SU-DHL-6 (cell line): ENCODE measurements at regions not wholly inside any gene's neighbourhood (a gene's known extent, or its start where the extent isn't known, plus 50 kb on each side); places are given as distances from the start of the nearest gene placed in this dataset.

Experiments
- H2AFZ ChIP-seq: fragments of 200-600 bp; sonication (generic); 2 replicates; pipeline ENCODE4 v1.6.1; 2014; ENCODE audit warnings: low read depth, mild to moderate bottlenecking, moderate library complexity, mixed read lengths, antibody characterized with exemption, low read length; ENCODE audit not compliant: severe bottlenecking
- H3F3A ChIP-seq: fragments of 200-600 bp; shearing (Covaris generic); 2 replicates; pipeline ENCODE4 v1.6.0; 2016; ENCODE audit warnings: antibody characterized with exemption, mild to moderate bottlenecking; ENCODE audit not compliant: insufficient read depth
- H3K27ac ChIP-seq: fragments of 200-600 bp; sonication (generic); 2 replicates; pipeline ENCODE4 v1.5.1; 2016; ENCODE audit warnings: low read depth, mild to moderate bottlenecking, low read length, moderate library complexity, mixed read lengths
- H3K27me3 ChIP-seq: fragments of 200-600 bp; sonication (generic), shearing (Covaris generic); 2 replicates; pipeline ENCODE4 v1.6.0; 2014; ENCODE audit warnings: mild to moderate bottlenecking, low read length
- H3K36me3 ChIP-seq: fragments of 200-600 bp; sonication (generic); 2 replicates; pipeline ENCODE4 v1.6.1; 2014; ENCODE audit warnings: mild to moderate bottlenecking, low read length, mixed read lengths
- H3K4me2 ChIP-seq: fragments of 300-600, 200-600 bp; shearing (Covaris generic), sonication (generic); 2 replicates; pipeline ENCODE4 v1.6.0; 2014; ENCODE audit warnings: low read length, low read depth, mild to moderate bottlenecking; ENCODE audit not compliant: poor library complexity, severe bottlenecking
- H3K4me3 ChIP-seq: fragments of 200-600 bp; sonication (generic); 2 replicates; pipeline ENCODE4 v1.5.1; 2014; ENCODE audit warnings: antibody characterized with exemption, low read length, mild to moderate bottlenecking, mixed read lengths; ENCODE audit not compliant: insufficient read depth, poor library complexity, severe bottlenecking
- H3K79me2 ChIP-seq: fragments of 200-600 bp; sonication (generic); 2 replicates; pipeline ENCODE4 v1.6.1; 2014; ENCODE audit warnings: mild to moderate bottlenecking, low read length, moderate library complexity; ENCODE audit not compliant: insufficient read depth
- H3K9ac ChIP-seq: fragments of 200-600 bp; sonication (generic); 2 replicates; pipeline ENCODE4 v1.7.0; 2014; ENCODE audit warnings: mild to moderate bottlenecking, low read length
- H3K9me2 ChIP-seq: fragments of 200-600 bp; sonication (generic); replicated peaks from 2 replicates; pipeline ENCODE4 v1.6.1; 2014; ENCODE audit warnings: low read length; ENCODE audit not compliant: insufficient read depth
- H3K9me3 ChIP-seq: fragments of 200-600 bp; sonication (generic); 2 replicates; pipeline ENCODE4 v1.6.1; 2014; ENCODE audit warnings: low read length, mixed read lengths; ENCODE audit not compliant: insufficient read depth
- H4K20me1 ChIP-seq: fragments of 200-600 bp; sonication (generic); 2 replicates; pipeline ENCODE4 v1.6.1; 2014; ENCODE audit warnings: low read depth, mild to moderate bottlenecking, antibody characterized with exemption, low read length, moderate library complexity, mixed read lengths
- EZH2phosphoT487 ChIP-seq: fragments of 200-600 bp; sonication (generic), shearing (Covaris generic); conservative IDR thresholded peaks from 2 replicates; pipeline ENCODE4 v1.6.1; 2018; ENCODE audit warnings: mild to moderate bottlenecking, antibody characterized with exemption, low read length, moderate library complexity, mixed read lengths
- TF ChIP-seq, protein P1 (sequence below): fragments of 200-600 bp; sonication (generic); IDR thresholded peaks from one replicate; pipeline ENCODE4 v1.5.1; 2017; ENCODE audit warnings: antibody characterized with exemption, mild to moderate bottlenecking, low read length, moderate library complexity; ENCODE audit not compliant: insufficient read depth, poor library complexity, severe bottlenecking

DNA sequence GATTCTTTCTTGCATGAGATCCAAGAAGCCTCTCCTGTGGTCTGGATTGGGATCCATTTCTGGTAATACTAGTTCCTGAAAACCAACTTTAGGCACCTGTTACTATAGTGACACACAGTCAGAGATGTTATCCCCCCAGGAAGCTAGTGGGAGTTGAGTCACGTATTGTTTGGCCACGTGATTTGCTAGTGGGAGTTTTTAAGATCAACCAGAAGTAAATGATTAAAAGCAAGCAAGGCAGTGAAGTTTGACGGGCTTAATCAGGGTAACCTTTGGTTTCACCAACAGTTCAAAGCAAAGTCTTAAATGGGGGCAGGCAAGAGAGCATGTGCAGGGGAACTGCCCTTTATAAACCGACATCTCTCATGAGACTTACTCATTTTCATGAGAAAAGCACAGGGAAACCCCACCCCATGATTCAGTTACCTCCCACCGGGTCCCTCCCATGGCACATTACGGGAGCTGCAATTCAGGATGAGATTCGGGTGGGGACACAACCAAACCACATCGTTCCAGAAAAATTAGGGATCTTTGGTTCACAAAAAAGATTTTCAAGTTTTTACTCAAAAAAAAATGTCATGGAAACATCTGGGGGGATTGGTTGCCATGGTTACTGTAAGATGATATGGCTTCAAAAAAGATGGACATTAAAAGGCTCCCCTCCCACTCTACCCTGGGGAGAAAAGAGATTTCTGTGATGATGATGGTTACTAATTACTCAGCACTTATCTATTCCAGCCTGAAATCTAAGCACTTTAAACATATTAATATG, 483.1 kb upstream of the ERCC4 start:
- Histone ChIP-seq H3K36me3 (no peaks in the 10 kb centered on the region), H3K79me2 (no peaks in the 10 kb centered on the region), H3K4me3 (no peak overlapping the region), H3K27me3 (no peaks in the 10 kb centered on the region), H3K9me2 (no peaks in the 10 kb centered on the region), H3K4me2 (no peak overlapping the region), H3K9ac (no peak overlapping the region), H3K9me3 (no peaks in the 10 kb centered on the region), H2AFZ (peak overlapping the region; percentile 79), H4K20me1 (no peaks in the 10 kb centered on the region), H3F3A (0 out of 2 replicates have a peak, but pooled peaks cover 5% of the 10 kb centered on the region), H3K27ac (no peak overlapping the region)
- TF ChIP-seq, protein P1, sequence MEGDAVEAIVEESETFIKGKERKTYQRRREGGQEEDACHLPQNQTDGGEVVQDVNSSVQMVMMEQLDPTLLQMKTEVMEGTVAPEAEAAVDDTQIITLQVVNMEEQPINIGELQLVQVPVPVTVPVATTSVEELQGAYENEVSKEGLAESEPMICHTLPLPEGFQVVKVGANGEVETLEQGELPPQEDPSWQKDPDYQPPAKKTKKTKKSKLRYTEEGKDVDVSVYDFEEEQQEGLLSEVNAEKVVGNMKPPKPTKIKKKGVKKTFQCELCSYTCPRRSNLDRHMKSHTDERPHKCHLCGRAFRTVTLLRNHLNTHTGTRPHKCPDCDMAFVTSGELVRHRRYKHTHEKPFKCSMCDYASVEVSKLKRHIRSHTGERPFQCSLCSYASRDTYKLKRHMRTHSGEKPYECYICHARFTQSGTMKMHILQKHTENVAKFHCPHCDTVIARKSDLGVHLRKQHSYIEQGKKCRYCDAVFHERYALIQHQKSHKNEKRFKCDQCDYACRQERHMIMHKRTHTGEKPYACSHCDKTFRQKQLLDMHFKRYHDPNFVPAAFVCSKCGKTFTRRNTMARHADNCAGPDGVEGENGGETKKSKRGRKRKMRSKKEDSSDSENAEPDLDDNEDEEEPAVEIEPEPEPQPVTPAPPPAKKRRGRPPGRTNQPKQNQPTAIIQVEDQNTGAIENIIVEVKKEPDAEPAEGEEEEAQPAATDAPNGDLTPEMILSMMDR, result no peak
- TF ChIP-seq EZH2phosphoT487, result no peak

DNA sequence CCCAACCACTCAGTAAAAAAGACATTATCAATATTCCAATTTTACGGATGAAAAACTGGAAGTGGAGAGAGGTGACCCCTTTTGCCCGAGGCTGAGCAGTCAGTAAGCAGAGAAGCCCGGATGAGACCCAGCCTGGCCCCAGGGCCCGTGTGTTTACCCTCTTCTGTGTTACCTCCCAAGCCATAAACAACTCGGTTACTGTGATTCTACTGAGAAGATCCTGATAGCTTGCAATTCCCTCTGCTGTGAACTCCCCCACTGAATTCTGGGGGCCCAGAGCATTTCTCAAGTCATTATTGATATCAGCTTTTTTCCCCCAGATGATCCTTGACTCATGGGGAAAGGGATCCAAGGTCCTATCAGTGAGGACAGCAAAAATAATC, 482.6 kb upstream of the ERCC4 start:
- no peaks in the 10 kb centered on the region for H3K9me2 ChIP-seq
- H3K27ac ChIP-seq, result no peak overlapping the region
- no peaks in the 10 kb centered on the region for H3K9me3 ChIP-seq
- H3K4me2 ChIP-seq, result no peak overlapping the region
- TF ChIP-seq EZH2phosphoT487, result no peak
- TF ChIP-seq, protein P1, result no peak
- no peaks in the 10 kb centered on the region for H4K20me1 ChIP-seq
- H3K4me3 ChIP-seq, result no peak overlapping the region
- H3K27me3 ChIP-seq, result no peaks in the 10 kb centered on the region
- H3K36me3 ChIP-seq, result no peaks in the 10 kb centered on the region
- no peak overlapping the region for H2AFZ ChIP-seq
- H3F3A ChIP-seq, result 0 out of 2 replicates have a peak, but pooled peaks cover 5% of the 10 kb centered on the region
- H3K79me2 ChIP-seq, result no peaks in the 10 kb centered on the region
- H3K9ac ChIP-seq, result no peak overlapping the region

DNA sequence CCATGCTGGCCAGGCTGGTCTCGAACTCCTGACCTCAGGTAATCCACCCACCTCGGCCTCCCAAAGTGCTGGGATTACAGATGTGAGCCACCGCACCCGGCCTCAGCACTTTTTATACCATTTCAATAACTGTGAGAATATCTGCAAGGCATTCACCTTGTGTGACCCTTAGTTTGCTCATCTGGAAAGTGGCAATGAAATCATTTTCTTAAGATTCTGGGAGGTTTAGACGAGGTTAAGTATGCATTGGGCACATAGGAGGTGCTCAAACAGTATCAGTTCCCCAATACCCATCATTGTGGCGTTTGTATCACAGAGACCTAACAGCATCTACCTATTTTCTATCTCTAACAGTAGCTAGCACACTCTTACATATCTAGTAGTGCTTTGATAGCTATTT, 481.9 kb upstream of the ERCC4 start:
- Histone ChIP-seq H3K79me2 (no peaks in the 10 kb centered on the region), H3K27ac (no peak overlapping the region), H3K4me3 (no peak overlapping the region), H2AFZ (no peak overlapping the region), H3K9me3 (no peaks in the 10 kb centered on the region), H3K27me3 (no peaks in the 10 kb centered on the region), H4K20me1 (no peaks in the 10 kb centered on the region), H3K9ac (no peak overlapping the region), H3K36me3 (no peaks in the 10 kb centered on the region; the same call in 1 of the 2 replicates), H3K4me2 (no peak overlapping the region), H3K9me2 (no peaks in the 10 kb centered on the region), H3F3A (0 out of 2 replicates have a peak, but pooled peaks cover 4% of the 10 kb centered on the region)
- TF ChIP-seq EZH2phosphoT487, result no peak

DNA sequence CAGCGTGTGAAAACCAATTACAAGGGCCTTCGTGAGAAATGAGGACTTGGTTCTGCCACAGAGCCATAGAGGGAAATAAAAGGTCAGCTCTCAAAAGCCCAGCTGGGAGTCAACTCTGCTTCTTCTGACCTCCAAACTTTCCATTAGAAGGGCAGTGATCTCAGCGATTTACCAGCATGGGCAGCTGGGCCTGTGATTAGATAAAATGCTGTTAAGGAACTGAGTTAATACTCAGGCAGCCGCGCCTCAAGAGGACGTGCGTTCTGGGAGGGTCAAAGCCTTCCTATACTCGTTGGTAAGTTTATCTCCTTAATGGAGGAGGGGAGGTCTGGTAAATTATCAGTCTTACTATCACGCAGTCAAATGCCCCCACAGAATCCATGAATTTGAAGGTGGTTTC, 480.2 kb upstream of the ERCC4 start:
- Histone ChIP-seq H3K9ac (no peak overlapping the region), H3K9me3 (no peaks in the 10 kb centered on the region), H3K27me3 (no peaks in the 10 kb centered on the region), H3K79me2 (no peaks in the 10 kb centered on the region), H2AFZ (no peak overlapping the region), H3K9me2 (no peaks in the 10 kb centered on the region), H3F3A (no peaks in the 10 kb centered on the region), H3K27ac (no peak overlapping the region), H3K4me2 (no peak overlapping the region), H4K20me1 (no peaks in the 10 kb centered on the region), H3K36me3 (no peaks in the 10 kb centered on the region; the same call in 1 of the 2 replicates), H3K4me3 (no peak overlapping the region)
- TF ChIP-seq, protein P1, result no peak
- no peak for TF ChIP-seq EZH2phosphoT487
